ENCODE measurements at regions not wholly inside any gene's neighbourhood (a gene's known extent, or its start where the extent isn't known, plus 50 kb on each side); places are given as distances from the start of the nearest gene placed in this dataset.
A peak's percentile ranks its signal among the peaks of the same experiment; 100 is the strongest.

- no peak for DNase-seq (ENCODE audit: low read depth)
- no peak overlapping the region for H3K4me3 ChIP-seq (ENCODE audit: low read depth, low read length)
- TF ChIP-seq CTCF (IDR thresholded peaks at IDR 0.05; ENCODE audit: insufficient read depth, low read depth, low read length), result no peak
Measured at GRCh38 chr17:70869402-70870085, 700.2 kb downstream of the KCNJ2 start.

DNA sequence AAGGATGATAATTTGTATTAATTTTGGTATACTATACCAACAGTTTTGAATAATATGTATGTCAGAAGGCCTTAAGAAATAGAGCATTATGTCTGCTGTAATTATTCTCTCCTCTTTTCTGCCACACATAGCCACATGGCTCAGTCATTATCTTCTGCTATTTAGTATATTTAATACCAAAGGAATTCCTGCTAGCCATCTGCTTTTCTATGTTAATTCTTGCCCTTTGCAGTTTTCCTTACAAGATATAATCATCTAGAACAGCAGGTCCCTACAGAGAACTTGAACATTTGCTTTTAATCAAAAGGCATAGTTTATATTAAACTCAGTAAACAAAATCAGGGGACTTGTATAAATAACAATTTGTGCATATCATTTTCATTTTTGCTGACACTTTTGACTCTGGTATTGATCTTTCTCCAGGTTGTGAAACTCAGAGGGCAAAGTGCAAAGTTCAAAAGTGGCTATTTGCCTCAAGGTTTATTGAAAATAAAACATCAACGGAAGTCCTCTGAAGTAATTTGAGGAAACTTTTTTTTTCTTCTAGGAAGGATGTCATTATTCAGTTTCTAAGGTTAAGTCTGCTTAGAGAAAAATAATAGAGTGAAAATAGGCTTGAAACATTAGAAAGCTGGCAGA, 702.0 kb downstream of the KCNJ2 start:
- no peak for TF ChIP-seq CTCF (IDR thresholded peaks at IDR 0.05; ENCODE audit: insufficient read depth, low read depth, low read length)
- no peak overlapping the region for H3K4me3 ChIP-seq (ENCODE audit: low read depth, low read length)
- DNase-seq (ENCODE audit: low read depth), result peak; percentile 29

DNA sequence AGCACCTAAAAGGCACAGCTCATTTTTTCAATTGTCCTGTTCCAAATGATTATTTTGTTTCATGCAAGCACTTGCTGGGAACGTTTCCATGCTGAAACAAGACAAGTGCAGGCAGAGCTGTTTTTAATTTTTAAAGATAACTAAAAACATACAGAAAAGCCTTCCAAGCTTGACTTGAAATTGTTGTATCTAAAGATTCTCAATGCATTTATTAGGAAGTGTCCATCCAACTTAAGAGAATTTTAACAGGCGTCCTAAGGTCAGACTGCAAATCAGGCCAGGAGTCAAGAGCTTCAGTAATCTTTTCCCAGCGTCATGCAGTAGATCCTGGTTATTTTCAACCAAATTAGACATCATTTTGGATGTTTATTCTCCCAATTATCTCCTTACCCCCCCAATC, 702.8 kb downstream of the KCNJ2 start:
- no peak for TF ChIP-seq CTCF (IDR thresholded peaks at IDR 0.05; ENCODE audit: insufficient read depth, low read depth, low read length)
- no peak overlapping the region for H3K4me3 ChIP-seq (ENCODE audit: low read depth, low read length)
- no peak for DNase-seq (ENCODE audit: low read depth)

- no peak for TF ChIP-seq CTCF (IDR thresholded peaks at IDR 0.05; ENCODE audit: insufficient read depth, low read depth, low read length)
- DNase-seq (ENCODE audit: low read depth), result no peak
- H3K4me3 ChIP-seq (ENCODE audit: low read depth, low read length), result no peak overlapping the region
Measured at GRCh38 chr17:70875729-70876310, 706.5 kb downstream of the KCNJ2 start.

DNA sequence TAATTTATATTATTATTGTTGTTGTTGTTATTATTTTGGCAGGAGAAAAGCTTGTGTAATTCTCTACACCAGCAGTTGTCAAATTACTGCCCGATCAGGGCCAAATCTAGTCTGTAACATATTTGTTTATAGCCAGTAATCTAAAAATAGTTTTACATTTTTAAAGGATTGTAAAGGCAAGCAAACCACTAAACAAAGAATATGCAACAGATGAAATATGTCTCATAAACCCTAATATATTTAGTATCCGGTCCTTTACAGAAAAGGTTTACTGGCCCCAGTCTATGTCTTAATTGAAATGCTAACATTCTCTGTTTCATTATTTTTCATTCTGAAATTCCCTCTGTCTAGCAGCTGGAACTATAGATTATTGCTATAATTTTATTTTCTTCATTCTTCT, 709.5 kb downstream of the KCNJ2 start:
- no peak overlapping the region for H3K4me3 ChIP-seq (ENCODE audit: low read depth, low read length)
- no peak for TF ChIP-seq CTCF (IDR thresholded peaks at IDR 0.05; ENCODE audit: insufficient read depth, low read depth, low read length)
- no peak for DNase-seq (ENCODE audit: low read depth)

GRCh38 chr17:70879401-70879800, 710.1 kb downstream of the KCNJ2 start:
- TF ChIP-seq CTCF (IDR thresholded peaks at IDR 0.05; ENCODE audit: insufficient read depth, low read depth, low read length), result no peak
- no peak for DNase-seq (ENCODE audit: low read depth)
- no peak overlapping the region for H3K4me3 ChIP-seq (ENCODE audit: low read depth, low read length)

Data from fibroblast of villous mesenchyme (primary cell).